ENCODE measurements at regions not wholly inside any gene's neighbourhood (a gene's known extent, or its start where the extent isn't known, plus 50 kb on each side); places are given as distances from the start of the nearest gene placed in this dataset.

DNA sequence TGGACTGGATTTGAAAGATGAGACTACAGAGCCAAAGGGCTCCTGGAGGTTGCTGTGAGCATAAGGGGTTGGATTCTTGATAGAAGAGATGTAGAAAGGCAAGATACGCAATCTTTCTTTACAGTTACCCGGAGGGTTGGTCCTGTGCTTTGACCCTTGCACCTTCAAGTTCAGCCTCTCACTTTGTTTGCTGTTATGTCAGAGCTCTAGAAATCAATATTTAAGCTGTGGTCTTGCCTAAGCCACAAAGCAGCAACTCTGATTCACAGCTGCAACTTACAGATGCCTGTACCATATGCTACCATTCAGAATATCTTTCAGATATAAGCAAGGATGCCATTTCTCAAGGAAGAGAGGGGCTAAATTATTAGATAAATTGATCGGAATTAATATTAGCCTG is 943.1 kb upstream of the LRRTM1 start:
- no peak for FAIRE-seq

GRCh38 chr2:81242501-81242900 is 937.9 kb upstream of the LRRTM1 start:
- FAIRE-seq: no peak

- FAIRE-seq: no peak
Observed at GRCh38 chr2:81238462-81238861, 933.9 kb upstream of the LRRTM1 start.

- no peak for FAIRE-seq
Observed at GRCh38 chr2:81235601-81236000, 931.0 kb upstream of the LRRTM1 start.

DNA sequence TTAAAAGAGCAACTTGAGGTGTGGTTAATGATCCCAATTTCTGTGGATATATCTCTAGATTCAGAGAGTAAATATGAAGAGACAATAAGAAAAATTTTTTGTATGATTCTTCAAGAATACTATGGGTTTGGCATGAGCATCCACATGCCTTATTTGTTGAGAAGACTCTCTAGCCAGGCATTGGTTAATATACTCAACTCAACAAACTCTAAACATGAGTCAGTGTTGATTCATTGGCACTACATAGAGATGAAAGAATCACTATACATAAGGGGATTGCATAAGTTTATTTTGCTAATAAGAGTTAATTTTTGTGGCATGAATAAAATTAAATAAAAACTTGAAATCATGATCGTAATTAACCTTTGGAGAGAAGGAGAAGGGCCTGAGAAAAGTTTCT is 930.2 kb upstream of the LRRTM1 start:
- FAIRE-seq: no peak

- FAIRE-seq: no peak
Observed at GRCh38 chr2:81225756-81226155, 921.2 kb upstream of the LRRTM1 start.

GRCh38 chr2:81213598-81213997 is 909.0 kb upstream of the LRRTM1 start:
- no peak for FAIRE-seq

DNA sequence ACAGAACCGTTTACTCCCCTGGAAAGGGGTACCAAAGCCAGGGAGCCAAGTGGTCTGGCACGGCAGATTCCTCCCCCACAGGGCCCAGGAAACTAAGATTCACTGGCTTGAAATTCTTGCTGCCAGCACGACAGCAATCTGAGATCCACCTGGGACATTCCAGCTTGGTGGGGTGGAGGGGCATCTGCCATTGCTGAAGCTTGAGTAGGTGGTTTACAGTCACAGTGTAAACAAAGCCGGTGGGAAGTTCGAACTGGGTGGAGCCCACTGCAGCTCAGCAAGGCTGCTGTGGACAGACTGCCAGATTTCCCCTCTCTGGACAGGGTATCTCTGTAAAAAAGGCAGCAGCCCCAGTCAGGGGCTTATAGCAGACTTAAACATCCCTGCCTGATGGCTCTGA is 901.7 kb upstream of the LRRTM1 start:
- no peak for FAIRE-seq

DNA sequence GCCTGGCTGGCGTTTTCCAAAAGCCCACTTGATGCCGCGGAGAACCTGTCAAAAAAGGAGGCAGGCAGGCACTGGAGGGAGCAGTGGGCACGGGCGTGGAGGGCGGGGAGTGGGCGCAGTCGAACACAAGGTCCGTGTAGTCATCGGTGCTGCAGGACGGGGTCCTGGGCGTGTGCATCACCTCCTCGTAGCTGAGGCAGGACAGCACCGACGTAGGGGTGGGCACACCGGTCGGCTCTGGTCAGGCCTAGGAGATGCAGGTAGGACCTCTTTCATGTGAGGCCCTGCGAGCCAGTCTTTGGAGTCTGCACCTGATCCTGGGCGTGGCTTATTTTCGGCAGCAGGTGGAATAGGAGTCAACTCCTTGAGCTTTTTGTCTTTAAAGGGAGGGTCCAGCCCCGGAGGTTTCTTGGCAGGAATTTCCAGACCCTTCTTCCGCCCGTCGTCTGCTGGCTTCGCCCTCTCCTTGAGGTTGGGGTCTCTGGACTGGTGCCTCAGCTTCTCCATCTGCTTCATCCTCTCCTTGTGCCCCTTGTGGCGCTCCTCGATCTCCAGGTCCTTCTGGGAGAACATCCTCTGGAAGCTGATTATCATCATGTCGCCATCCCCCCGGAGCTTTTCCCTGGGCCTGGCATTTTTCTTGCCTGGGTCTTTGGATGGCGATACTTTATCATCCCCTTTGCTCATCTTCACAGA is 892.5 kb upstream of the LRRTM1 start:
- no peak for FAIRE-seq

DNA sequence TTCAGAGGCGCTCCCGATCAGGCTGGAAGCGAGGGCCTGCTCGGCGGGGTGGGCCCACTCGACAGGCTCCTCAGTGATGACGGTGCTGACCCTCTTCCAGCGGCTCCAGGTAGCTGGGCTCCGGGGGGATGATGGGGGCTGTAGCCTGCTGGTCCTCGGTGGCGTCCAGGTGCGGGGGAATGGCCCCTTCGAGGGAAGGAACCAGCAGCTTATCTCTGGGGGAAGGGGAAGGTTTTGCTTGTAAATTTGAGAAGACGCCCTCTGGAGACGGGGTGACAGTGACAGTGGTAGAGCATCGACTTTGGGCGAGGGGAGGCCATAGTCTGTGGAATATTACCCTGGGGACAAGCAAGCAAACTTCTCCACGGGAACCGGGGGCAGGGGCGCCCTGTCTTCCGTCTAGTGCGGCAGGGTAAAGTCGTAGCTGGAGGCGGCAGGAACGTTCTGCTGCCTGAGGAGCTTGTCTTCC is 891.9 kb upstream of the LRRTM1 start:
- no peak for FAIRE-seq

- FAIRE-seq: no peak
Observed at GRCh38 chr2:81195774-81196382, 891.3 kb upstream of the LRRTM1 start.

DNA sequence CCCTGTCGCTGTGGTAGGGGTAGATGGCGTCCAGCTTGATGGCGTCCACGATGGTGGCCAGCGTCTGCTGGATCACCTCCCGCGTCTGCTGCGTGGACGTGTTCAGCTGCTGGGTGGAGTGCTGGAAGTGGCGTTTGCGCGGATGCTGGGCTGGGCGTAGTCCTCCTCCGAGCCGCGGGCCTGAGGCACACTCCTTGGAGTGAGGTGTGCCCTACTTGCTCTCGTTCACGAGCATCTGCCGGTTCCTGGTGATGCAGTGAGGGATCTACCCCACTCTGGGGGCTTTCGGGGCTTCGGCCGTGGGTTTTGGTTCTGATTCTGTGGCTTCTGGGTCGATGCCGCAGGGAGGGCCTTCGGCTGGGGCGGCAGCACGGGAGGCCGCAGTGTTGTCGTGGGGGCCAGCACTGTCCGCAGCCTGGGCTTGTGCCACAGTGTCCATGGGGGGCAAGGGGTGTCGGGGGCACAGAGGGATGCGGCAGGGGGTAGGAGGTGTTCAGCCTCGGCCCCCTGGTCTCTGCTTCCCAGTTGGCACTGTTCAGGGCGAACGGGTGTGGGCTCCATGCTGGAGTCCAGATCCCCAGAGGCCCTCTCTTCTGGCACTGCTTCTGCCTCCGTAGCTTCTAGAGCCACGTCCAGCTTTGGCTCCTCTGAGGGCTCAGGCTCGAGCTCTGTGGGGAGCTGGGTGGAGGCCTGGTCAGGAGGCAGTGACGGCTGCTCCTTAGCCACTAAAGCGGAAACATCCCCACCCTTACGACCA is 890.6 kb upstream of the LRRTM1 start:
- no peak for FAIRE-seq

DNA sequence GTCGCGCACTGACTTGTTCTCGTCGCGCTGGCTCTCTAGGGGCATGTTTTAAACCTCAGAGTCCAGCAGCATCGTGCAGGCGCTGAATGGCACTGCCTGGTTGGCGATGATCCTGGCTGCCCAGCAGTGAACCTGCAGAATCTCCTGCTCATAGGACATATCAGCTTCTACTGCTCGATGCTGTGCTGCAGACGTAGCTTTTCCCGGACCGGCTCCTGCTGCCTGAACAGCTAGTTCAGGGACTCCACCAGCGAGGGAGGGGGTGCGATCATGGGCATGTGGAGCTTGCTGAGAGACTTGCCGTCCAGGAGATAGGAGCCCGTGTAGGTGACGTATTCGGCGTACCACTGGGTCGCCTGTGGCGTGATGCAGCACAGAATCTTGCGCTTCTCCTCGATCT is 890.0 kb upstream of the LRRTM1 start:
- FAIRE-seq: no peak

DNA sequence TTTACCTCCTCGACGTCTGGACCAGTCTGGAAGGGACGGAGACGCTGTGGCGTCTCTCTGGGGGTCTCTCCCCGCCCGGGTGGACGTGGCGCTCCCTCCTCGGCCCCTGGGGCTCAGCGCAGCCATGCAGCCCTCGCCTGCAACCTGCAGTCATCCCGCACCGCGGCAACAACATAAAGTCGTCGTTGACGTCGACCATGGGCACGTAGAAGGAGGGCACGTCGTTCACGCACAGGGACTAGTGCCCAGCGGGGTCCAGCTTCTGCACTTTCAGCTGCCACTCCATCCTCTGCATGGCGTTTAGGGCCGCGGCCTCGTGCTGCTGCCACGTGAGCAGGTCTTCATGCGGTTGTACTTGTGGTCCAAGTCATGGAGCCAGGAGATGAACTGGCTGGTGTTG is 889.6 kb upstream of the LRRTM1 start:
- FAIRE-seq: no peak

- FAIRE-seq: no peak
Observed at GRCh38 chr2:81181845-81182244, 877.3 kb upstream of the LRRTM1 start.

DNA sequence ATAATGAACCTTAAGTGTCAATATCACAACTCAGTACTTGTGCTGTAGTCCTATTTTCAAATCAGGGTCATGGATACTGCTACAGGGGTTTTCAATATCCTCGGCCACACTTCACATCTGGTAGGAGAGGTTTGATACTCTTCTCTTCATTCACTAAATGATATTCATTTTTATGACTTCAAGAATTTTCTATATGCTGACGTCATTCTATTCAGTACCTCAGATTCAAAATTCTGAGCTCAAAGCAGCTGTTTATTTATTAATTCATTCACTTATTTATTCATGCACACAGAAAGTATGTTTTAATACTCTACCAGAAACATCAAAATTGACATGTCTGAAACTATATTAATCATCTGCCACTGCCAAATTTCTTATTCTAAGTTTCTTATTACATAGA is 866.9 kb upstream of the LRRTM1 start:
- FAIRE-seq: no peak

DNA sequence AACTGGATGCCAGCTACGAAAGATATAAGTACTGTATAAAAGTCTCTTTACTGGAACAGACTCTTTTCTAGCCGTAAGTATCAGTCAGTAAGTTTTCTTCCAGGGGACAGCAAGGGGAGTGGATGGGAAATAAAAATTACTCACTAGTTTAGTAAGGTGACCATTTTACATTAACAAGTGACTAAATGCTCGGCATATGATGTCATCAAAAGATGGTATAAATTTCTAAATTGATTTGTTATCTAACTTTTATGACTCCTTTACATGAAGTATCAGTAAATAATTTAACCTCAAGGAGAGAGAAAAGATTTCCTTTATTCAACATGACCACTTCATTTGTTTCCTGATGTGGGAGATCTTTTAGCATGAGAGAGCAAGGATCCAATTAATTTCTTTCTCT is 859.0 kb upstream of the LRRTM1 start:
- no peak for FAIRE-seq

DNA sequence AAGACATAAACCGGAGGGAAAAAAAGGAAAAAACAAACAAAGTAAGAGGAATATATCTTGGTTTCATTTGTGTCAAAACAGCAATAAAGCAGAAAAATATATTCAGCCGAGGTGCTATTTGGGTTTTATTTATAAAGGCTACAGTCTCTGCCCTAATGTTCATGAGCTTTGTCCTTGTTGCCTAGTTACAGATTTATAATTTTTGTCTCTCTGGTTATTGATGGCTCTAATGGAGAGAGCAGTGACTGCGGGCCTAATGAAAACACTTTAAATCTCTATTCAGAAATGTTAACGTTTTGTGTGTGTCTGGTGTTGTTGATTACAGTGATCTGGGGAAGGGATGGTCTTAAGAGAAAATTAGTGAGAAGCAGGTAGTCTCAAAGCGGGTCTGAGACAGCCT is 854.0 kb upstream of the LRRTM1 start:
- no peak for FAIRE-seq

- no peak for FAIRE-seq
Observed at GRCh38 chr2:81148323-81148722, 843.8 kb upstream of the LRRTM1 start.

DNA sequence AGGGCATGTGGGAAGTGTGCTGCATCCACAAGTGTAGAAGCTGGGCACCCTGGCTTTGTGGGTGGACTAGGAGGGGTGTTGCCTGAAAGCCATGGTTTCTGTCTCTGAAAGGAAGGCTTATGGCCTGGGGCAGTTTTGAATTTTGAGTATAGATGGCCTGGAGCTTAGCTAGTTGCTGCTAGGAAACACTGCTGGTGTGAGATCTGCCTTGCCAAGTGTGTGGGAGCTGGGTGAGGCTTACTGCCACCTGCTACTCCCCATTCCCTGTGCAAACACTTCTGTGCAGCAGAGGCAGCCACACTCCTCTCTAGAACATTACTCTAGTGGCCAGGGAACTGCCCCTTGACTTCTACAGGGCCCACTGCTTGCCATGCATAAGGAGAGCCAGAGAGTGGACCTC is 831.7 kb upstream of the LRRTM1 start:
- FAIRE-seq: no peak

GRCh38 chr2:81097361-81097760 is 792.8 kb upstream of the LRRTM1 start:
- FAIRE-seq: no peak

DNA sequence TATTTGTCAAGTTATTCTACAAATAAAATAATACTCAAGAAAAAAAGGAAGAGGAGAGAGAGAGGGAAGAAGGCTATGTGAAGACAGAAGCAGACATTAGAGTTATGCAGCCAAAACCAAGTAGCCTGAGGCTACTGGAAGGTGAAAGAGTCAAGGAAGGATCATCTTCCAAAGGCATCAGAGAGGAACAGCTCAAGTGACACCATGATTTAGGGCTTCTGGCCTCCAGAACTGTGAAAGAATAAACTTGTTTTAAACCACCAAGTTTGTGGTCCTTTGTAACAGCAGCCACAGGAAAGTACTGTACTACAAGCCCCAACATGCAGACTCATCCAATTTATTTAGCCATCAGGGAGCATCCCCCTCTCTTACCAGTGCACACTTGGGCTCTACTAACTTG is 788.5 kb upstream of the LRRTM1 start:
- no peak for FAIRE-seq

GRCh38 chr2:81087646-81088045 is 783.1 kb upstream of the LRRTM1 start:
- FAIRE-seq: no peak

DNA sequence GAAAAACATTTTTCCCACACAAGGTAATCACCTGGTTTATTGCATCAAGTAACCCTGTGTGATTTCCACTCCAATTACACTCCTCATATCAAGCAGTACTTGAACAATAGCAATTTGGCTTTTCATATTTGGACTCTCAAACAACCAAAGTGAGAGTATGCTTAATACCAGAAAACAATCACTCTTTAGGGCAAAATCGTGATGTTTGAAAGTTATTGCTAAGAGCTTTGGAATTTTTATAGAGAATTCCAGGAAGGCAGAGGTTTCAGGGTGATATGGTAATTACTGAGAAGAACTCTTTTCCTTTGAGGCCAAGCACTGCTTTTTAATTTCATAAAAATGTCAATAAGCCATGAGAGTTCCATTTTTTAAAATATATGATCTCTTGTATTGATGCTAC is 779.5 kb upstream of the LRRTM1 start:
- no peak for FAIRE-seq

Measured in endometrium (tissue), 2 donors.